ENCODE measurements at regions not wholly inside any gene's neighbourhood (a gene's known extent, or its start where the extent isn't known, plus 50 kb on each side); places are given as distances from the start of the nearest gene placed in this dataset.
"Not testable (repeated sequence)": the region's sequence is repeated elsewhere in the genome, so short reads cannot be mapped to it uniquely, and the experiment has no call there.

DNA sequence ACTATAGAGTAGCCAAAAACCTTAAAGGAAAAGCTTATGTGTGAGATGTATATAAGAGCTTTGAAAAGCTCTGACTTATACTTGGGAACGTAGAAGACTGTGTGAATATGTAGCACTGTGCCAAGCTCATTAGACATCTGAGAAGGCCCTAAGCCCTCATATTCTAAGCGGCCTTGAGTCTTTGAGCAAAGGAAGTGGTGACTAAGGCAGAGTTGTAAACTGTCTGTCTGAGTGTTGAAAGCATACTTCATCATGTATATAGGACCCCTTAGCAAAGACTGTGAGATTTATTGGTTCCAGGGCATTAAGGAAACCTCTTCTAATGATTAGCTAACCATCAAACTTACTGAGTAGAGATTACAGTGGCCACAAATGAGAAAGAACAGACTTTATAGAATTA is 153.3 kb upstream of the LYPLAL1 start:
- no peak for DNase-seq

GRCh38 chr1:219020846-219021245 is 152.8 kb upstream of the LYPLAL1 start:
- no peak for DNase-seq

DNA sequence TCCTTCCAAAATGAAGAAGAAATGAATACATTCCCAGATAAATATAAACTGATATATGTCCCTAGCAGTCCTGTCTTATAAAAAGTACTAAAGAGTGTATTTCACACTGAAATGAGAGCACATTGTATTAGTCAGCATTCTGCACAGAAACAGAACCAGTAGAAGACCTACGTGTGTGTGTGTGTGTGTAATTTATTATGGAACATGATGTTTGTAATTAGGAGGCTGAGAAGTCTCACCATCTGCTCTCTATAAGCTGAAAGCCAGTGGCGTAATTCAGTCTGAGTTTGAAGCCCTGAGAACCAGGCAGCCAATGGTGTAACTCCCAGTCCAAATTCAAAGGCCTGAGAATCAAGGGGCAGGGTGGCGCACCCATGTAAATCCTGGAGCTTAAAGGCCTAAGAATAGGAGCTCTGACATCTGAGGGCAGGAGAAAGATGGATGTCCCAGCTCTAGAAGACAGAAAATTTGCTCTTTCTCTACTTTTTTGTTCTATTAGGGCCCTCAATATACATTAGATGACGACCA is 146.5 kb upstream of the LYPLAL1 start:
- no peak for DNase-seq

- DNase-seq: no peak
These were observed 141.9 kb upstream of the LYPLAL1 start for GRCh38 chr1:219031809-219032208.

DNA sequence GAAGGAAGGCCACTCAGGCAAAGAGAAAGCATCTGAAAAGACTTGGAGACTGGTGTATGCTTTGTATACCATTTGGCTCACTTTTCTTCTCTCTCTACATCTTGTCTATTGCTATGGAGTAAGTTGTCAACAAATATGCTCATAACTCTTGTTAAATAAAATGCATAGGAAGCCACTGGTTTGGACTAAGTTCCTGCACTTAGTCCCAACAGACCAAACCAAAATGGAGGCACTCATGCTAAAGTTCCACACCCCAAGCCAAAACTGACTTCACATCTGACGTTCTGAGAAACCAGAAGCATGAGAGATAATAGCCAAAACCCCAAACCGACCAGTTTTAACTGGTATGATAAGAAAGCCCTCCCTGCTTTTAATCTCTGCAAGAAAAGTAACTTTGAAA is 135.3 kb upstream of the LYPLAL1 start:
- DNase-seq: no peak

DNA sequence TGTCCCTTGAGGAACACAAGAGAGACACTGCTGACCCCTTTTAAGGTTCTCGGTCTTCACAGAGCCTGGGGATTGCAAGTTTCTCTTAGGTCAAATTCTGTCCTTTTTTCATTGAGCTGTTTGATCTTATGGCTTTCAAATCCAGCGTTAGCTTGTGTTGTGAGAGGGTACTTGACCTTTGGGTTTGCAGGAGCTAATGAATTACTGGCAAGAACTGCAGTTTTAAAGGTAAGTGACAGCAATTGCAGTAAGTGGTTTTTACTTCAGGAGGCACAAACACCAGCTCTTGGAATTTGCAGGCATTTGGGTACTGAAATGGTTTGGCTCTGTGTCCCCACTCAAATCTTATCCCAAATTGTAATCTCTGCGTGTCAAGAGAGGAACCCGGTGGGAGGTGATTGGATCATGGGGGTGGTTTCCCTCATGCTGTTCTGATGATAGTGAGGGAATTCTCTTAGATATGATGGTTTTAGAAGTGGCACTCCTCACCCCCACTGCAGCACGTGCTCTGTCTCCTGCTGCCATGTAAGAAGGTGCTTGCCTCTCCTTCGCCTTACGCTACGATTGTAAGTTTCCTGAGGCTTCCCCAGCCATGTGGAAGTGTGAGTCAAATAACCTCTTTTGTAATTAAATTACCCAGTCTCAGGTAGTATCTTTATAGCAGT is 134.5 kb upstream of the LYPLAL1 start:
- no peak for DNase-seq

DNA sequence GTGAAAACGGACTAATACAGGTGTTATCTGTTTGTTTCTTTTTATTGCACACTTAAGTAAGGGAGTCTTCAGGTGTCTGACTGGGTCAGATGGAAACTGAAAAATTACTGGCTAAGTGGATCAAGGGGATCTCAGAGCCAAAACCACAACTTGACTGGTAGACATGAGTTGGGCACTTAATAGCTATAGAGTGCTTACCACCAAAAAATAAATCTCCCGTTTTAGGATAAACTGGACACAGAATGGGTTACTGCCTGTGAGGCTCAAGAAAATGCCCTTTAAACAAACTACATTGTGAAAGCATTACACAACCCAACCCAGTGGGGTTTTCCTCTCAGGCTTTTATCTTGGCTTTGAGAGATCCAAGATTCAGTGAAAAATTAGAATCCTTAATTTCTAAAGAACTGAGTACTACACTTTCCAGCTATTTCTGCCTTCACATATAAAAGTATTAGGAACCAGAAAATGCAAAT is 134.0 kb upstream of the LYPLAL1 start:
- no peak for DNase-seq

DNA sequence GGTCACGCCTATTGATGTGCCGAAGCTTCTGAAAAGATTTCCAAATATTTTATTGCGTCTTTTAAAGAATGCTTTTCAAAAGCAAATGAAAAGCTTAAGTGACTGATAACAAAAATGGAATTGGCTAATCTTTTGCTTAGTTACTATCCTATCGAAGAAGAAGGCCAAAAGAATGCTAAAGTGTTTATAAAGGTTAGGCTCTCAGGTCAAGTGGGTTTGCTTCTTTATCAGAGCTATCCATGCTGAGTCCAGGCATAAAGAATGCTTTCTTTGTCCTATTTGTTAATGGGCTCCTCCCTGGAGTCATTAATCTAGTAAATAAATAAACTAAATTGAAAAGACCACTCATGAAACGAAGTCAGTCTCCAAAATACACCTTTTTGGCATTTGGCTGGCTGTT is 133.4 kb upstream of the LYPLAL1 start:
- no peak for DNase-seq

GRCh38 chr1:219041141-219041540 is 132.5 kb upstream of the LYPLAL1 start:
- DNase-seq: no peak

GRCh38 chr1:219041818-219042217 is 131.9 kb upstream of the LYPLAL1 start:
- no peak for DNase-seq

DNA sequence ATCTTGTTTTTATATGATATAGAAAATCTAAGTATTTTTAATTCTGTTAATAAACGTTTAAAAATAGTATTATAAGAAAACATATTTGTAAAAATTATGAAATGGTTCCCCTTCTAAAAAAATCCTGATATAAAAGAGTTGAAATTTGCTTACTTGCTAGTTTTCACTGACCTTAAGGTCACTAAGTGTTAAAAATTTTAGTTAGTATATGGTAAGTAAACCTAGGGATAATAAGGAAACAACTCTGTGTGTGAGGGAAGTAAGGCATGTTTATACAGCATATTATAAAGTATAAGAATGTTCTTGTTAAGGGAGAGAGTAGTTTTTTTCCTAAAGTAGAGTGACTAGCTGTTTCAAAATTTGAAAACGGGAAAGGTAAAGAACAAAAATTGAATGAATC is 130.9 kb upstream of the LYPLAL1 start:
- DNase-seq: no peak

DNA sequence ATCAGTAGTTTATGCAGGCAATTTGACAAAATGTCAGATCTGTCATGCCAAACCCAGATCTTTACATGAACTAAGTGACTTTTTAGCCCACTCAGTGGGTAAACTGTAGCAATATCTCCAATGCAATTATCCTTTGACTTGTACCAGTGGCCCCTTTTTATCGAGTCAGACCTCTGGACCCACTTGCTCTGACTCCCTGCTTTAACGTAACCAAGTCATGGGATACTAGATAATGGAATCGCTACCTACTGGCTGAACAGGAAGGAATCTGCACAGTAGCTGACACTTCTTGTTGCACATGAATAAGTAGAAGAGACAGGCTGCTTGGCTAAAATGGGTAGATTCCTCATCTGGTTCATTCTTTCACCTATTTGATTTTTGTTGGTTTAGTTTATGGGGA is 128.4 kb upstream of the LYPLAL1 start:
- DNase-seq: no peak

- DNase-seq: no peak
These were observed 124.2 kb upstream of the LYPLAL1 start for GRCh38 chr1:219049501-219049900.

- no peak for DNase-seq
These were observed 123.4 kb upstream of the LYPLAL1 start for GRCh38 chr1:219050086-219050821.

DNA sequence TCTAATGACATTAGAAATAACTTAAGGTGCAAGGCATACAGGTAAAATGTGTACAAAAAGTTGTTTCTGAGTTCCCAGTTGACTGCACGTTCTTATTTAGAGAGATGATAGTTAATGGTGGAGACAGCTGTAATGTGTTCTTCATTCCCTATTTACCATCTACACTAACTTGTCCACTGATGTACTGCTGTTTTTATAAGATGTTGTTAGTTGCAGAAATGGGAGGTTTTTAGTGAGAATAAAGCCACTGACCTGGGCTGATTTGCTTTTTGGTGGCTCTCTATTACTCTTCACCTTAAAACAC is 122.9 kb upstream of the LYPLAL1 start:
- no peak for DNase-seq

DNA sequence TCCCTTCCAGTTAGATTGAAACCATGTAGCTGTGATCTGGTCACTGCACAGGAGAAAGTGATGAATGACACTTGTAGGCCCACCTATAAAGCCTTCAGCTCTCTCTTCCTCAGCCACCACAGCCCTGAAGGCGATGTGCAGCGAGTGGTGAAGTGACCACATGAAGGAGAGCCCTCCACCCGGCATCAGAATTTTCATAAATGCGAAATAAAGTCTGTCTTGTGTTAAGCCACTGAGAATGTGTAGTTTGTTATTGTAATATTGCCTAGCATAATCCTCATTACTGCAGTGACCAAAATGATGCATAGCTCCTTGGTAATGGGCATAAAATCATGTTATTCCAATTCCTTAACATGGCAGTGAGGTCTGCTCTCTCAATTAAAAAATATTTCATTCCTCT is 122.1 kb upstream of the LYPLAL1 start:
- no peak for DNase-seq

DNA sequence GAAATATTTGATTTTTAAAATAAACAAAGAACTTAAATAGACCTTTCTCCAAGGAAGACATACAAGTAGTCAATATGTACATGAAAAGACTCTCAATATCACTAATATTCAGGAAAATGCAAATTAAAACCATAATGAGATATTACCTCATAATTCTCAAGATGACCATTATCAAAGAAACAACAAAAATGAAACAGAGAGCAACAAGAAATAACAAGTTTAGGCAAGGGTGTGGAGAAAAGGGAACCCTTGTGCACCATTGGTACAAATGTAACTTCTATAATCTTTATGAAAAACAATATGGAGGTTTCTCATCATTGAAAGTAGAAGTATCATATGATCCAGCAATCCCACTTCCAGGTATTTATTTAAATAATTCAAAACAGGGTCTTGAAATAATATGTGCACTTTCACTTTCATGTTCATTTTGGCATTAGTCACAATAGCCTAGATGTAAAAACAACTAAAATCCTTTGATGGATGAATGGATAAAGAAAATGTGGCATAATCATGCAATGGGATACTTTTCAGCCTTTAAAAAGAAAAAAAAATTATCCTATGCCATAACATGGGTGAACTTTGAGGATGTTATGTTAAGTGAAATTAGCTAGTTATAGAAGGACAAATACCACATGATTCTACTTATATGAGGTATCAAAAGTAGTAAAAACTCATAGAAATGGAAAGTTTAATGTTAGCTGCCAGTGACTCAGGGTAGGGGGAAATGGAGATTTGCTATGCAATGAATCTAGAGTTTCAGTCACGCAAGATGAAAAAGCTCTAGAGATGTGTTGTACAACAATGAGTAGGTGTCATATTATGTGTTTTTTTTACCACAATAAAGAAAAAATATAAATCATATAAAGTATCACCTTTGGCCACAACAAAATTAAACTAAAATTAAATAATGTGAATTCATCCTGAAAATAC is 114.5 kb upstream of the LYPLAL1 start:
- no peak for DNase-seq

- no peak for DNase-seq
These were observed 112.9 kb upstream of the LYPLAL1 start for GRCh38 chr1:219060798-219061197.

- DNase-seq: no peak
These were observed 111.5 kb upstream of the LYPLAL1 start for GRCh38 chr1:219062161-219062560.

DNA sequence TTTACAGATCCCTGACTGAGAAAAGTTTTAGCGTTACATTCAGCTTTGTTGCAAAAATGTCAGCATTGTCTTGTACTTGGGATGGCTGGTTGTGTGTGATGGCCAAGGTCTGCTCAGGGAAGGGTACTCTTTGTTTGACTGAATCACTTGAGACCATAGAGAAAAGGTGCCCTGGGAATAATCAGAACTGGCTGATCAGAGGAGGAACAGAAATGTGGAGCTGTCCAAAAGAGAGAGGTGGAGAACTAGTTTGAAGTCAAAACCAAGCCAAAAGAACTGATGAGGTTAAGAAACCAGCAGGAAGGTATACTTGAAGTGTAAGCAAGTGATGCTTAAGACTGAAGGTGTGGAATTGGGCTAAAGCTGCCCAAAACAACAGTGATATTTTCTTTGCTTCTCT is 107.6 kb upstream of the LYPLAL1 start:
- DNase-seq: no peak

GRCh38 chr1:219066631-219067349 is 106.9 kb upstream of the LYPLAL1 start:
- DNase-seq: no peak

GRCh38 chr1:219067350-219067712 is 106.3 kb upstream of the LYPLAL1 start:
- DNase-seq: no peak

DNA sequence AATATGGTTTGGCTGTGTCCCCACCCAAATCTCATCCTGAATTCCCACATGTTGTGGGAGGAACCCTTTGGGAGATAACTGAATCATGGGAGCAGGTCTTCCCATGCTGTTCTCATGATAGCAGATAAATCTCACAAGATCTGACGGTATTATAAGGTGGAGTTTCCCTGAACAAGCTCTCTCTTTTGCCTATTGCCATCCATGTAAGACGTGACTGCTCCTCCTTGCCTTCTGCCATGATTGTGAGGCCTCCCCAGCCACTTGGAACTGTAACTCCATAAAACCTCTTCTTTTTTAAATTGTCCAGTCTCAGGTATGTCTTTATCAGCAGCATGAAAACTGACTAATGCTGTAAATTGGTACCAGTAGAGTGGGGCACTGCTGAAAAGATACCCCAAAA is 103.3 kb upstream of the LYPLAL1 start:
- not testable (repeated sequence) for DNase-seq

Measured in SIG-M5 (cell line).